ENCODE measurements at regions not wholly inside any gene's neighbourhood (a gene's known extent, or its start where the extent isn't known, plus 50 kb on each side); places are given as distances from the start of the nearest gene placed in this dataset.

DNA sequence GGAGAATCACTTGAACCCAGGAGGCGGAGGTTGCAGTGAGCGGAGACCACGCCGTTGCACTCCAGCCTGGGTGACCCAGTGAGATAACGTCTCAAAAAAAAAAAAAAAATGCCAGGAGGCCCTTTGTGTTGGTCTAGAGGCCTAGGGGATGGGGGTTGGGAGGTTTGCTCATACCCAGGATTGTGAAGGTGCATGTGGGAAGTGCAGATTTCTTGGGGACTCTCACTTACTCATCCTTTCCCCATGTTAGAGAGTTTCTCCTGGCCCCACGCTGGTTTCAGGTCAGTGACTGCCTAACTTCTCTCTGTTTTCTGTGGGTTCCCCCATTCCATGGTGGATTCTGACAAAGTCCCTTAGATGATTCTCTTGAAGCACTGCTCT is 471.5 kb upstream of the CNTNAP2 start:
- TF ChIP-seq, protein P1, sequence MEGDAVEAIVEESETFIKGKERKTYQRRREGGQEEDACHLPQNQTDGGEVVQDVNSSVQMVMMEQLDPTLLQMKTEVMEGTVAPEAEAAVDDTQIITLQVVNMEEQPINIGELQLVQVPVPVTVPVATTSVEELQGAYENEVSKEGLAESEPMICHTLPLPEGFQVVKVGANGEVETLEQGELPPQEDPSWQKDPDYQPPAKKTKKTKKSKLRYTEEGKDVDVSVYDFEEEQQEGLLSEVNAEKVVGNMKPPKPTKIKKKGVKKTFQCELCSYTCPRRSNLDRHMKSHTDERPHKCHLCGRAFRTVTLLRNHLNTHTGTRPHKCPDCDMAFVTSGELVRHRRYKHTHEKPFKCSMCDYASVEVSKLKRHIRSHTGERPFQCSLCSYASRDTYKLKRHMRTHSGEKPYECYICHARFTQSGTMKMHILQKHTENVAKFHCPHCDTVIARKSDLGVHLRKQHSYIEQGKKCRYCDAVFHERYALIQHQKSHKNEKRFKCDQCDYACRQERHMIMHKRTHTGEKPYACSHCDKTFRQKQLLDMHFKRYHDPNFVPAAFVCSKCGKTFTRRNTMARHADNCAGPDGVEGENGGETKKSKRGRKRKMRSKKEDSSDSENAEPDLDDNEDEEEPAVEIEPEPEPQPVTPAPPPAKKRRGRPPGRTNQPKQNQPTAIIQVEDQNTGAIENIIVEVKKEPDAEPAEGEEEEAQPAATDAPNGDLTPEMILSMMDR (IDR thresholded peaks at IDR 0.05; ENCODE audit: low read depth, low read length), result no peak
- TF ChIP-seq, protein P2, sequence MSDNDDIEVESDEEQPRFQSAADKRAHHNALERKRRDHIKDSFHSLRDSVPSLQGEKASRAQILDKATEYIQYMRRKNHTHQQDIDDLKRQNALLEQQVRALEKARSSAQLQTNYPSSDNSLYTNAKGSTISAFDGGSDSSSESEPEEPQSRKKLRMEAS (IDR thresholded peaks at IDR 0.05; ENCODE audit: low read depth, low read length), result no peak
- no peak for TF ChIP-seq POLR2A (IDR thresholded peaks at IDR 0.05; ENCODE audit: extremely low read depth, insufficient read length)
- no peak for TF ChIP-seq MYC (IDR thresholded peaks at IDR 0.05; ENCODE audit: low read depth, low read length)

Data from NB4 (cell line).